Testis (tissue), 2 donors: ENCODE measurements at regions not wholly inside any gene's neighbourhood (a gene's known extent, or its start where the extent isn't known, plus 50 kb on each side); places are given as distances from the start of the nearest gene placed in this dataset.

Experiments
- DNase-seq: peaks from one replicate; pipeline ENCODE4 v3.0.0-alpha.2; 2019
- H3K27ac ChIP-seq, 2 donors: fragments of 200-600 bp; sonication (generic); one replicate each; pipeline ENCODE4 v1.5.1; 2019
- H3K27me3 ChIP-seq: fragments of 200-600 bp; sonication (generic); one replicate; pipeline ENCODE4 v1.5.1; 2019
- H3K36me3 ChIP-seq: fragments of 200-600 bp; sonication (generic); one replicate; pipeline ENCODE4 v1.5.1; 2017; ENCODE audit warnings: low read depth; ENCODE audit errors: missing control alignments
- H3K4me1 ChIP-seq: fragments of 200-600 bp; sonication (generic); one replicate; pipeline ENCODE4 v1.5.1; 2019
- H3K4me3 ChIP-seq, 2 donors: fragments of 200-600 bp; sonication (generic); one replicate each; pipeline ENCODE4 v1.5.1; 2017 to 2019
- H3K9me3 ChIP-seq: fragments of 200-600 bp; sonication (generic); one replicate; pipeline ENCODE4 v1.5.1; 2017
- CTCF ChIP-seq, 3 experiments: fragments of 450-650 bp in 2 of 3; fragments of 200-600 bp in 1 of 3; sonication (generic) in 1 of 3; IDR thresholded peaks; one replicate each; pipeline ENCODE4 v1.5.1; 2016 to 2019; ENCODE audit warnings: antibody characterized with exemption in 3 of 3, mild to moderate bottlenecking in 2 of 3, moderate library complexity in 1 of 3
- POLR2A ChIP-seq: fragments of 450-650 bp; IDR thresholded peaks from one replicate; pipeline ENCODE4 v1.6.1; 2017; ENCODE audit warnings: antibody characterized with exemption, mild to moderate bottlenecking, moderate library complexity
- WGBS, 2 donors: methylation state at CpG; one replicate each; pipeline ENCODE4 v1.1.5; 2018; 5-methylcytosine and 5-hydroxymethylcytosine counted together
- intact Hi-C: fragments of 100-400 bp; cut with DNase I; formaldehyde crosslinking; loops from one replicate; pipeline ENCODE4 v1.15.1; 2023; ENCODE audit warnings: low total_unique reads

DNA sequence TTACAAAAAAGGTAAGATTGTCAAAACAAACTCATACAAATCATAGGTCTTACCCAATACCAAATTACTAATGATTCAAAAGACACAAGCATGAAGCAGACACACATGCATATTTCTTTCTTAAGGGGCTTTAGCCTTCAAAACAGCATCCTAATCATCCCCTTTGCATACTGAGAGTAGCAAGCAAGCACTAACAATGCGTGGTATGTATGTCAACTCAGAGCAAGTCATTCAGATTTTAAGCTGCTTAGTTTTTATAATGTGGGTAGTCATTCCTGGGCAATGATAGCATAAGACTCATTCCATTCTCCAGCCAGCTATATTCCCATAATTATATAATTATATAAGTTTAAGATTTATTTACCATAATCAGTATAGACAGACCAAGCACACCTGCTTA lies 219.6 kb downstream of the DKK2 start:
- DNase-seq, result no peak
- H3K27ac ChIP-seq, result no peak overlapping the region
- H3K9me3 ChIP-seq, result no peaks in the 10 kb centered on the region
- no peaks in the 10 kb centered on the region for H3K4me1 ChIP-seq
- H3K36me3 ChIP-seq, result no peaks in the 10 kb centered on the region
- TF ChIP-seq CTCF (IDR thresholded peaks at IDR 0.05), result no peak
- no peak for TF ChIP-seq POLR2A
- 90 to 91% methylated on average over 1 of the region's 1 CpG for WGBS, 2 donors
- H3K4me3 ChIP-seq, result no peak overlapping the region
- intact Hi-C loops, result no loop called here
- H3K27me3 ChIP-seq, result no peaks in the 10 kb centered on the region

DNA sequence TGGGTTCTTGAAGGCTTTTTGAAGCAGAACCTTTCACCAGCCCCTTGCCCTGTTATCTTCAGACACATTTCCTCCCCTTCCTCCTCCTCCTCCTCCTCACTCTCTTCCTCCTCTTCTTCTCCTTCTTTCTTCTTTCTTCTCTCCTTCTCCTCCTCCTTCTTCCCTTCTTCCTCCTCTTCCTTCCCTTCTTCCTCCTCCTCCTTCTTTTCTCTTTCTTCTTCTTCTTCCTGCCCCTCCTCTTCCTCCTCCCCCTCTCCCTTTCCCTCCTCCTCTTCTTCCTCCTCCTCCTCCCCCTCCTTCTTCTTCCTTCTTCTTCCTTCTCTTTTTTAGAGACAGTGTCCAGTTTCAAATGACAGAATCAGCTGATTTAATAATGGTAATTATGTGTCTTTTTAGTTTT lies 226.0 kb downstream of the DKK2 start:
- no peak for DNase-seq
- no peak overlapping the region for H3K27ac ChIP-seq
- no peak overlapping the region for H3K4me3 ChIP-seq
- no peaks in the 10 kb centered on the region for H3K27me3 ChIP-seq
- H3K4me1 ChIP-seq, result no peaks in the 10 kb centered on the region
- no peak for TF ChIP-seq POLR2A
- no peak for TF ChIP-seq CTCF (IDR thresholded peaks at IDR 0.05)
- no peaks in the 10 kb centered on the region for H3K9me3 ChIP-seq
- intact Hi-C loops, result no loop called here
- H3K36me3 ChIP-seq, result no peaks in the 10 kb centered on the region

DNA sequence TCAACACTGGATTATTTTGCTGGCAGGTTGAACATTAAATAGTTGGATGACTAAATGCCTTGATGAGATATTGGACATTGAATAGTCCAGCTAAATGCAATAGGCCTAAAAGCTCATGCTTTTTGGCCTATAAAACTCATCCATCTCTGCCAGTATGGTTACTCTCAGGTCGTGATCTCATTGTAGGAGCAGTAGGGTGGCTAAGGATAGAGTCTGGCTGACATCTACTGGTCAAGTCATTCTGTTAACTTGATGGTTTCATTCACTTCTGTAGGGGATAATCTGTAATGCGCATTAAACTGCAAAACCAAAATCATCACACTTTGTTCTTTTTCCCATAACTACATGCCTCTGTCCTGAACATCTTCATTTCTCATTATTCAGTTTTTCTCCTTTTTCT lies 227.0 kb downstream of the DKK2 start:
- Histone ChIP-seq H3K27me3 (no peaks in the 10 kb centered on the region), H3K4me3 (no peak overlapping the region), H3K9me3 (no peaks in the 10 kb centered on the region), H3K4me1 (no peaks in the 10 kb centered on the region), H3K36me3 (no peaks in the 10 kb centered on the region), H3K27ac (no peak overlapping the region)
- no peak for TF ChIP-seq CTCF (IDR thresholded peaks at IDR 0.05)
- no peak for TF ChIP-seq POLR2A
- WGBS, 2 donors, result 60 to 78% methylated on average over 2 of the region's 2 CpGs
- intact Hi-C loops, result no loop called here
- peak; percentile 31 for DNase-seq

DNA sequence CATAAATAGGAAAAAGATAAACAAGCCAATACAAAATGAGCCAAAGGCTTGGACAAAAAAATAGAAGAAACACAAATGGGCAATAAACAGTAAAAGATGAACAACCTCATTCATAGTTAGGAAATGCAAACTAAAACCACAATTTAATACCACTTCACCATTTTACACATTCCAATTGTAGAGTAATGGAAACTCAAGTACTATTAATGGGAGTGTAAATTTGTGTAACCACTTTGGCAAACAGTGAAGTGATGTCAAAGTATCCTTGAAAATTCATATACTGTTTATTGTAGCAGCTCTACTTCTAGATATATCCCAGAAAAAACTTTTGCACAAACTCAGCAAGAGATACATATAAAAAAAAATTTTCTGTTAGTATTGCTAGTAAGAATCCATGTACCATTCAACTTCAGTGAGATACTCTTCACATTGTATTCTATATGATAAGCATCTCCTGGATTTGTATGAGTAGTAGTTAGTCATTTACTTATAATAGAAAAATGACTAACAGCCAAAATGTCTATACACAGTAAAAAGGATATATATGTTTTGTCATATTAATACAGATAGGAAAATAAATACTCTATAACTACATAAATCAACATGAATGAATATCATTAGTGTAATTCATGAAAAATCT lies 229.8 kb downstream of the DKK2 start:
- Histone ChIP-seq H3K36me3 (no peaks in the 10 kb centered on the region), H3K27ac (no peak overlapping the region), H3K27me3 (no peaks in the 10 kb centered on the region), H3K4me1 (no peaks in the 10 kb centered on the region), H3K9me3 (no peaks in the 10 kb centered on the region), H3K4me3 (no peak overlapping the region)
- TF ChIP-seq POLR2A (no peak), CTCF (IDR thresholded peaks at IDR 0.05) (no peak)
- intact Hi-C loops, result no loop called here
- no peak for DNase-seq

DNA sequence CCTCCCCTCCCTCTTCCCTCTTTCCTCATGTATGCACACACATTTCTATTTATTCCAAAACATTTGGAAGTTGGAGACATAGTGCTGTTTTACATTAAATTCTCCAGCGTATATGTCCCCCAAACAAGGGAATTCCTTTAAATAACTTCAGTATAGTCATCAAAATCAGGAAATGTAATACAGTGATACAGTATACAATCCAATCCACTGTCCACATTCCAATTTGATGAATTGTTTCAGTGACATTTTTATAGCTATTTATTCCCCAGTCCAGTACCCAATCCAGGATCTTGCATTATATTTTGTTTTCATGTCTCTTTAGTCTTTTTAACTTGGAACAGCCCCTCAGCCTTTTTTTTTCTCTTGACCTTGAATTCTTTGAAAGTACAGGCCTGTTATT lies 233.0 kb downstream of the DKK2 start:
- H3K27ac ChIP-seq, result no peak overlapping the region
- WGBS, 2 donors, result 71 to 72% methylated on average over 1 of the region's 1 CpG
- H3K9me3 ChIP-seq, result no peaks in the 10 kb centered on the region
- no peak overlapping the region for H3K4me3 ChIP-seq
- TF ChIP-seq POLR2A (no peak), CTCF (IDR thresholded peaks at IDR 0.05) (no peak)
- DNase-seq, result no peak
- H3K36me3 ChIP-seq, result no peaks in the 10 kb centered on the region
- no peaks in the 10 kb centered on the region for H3K27me3 ChIP-seq
- intact Hi-C loops, result no loop called here
- no peaks in the 10 kb centered on the region for H3K4me1 ChIP-seq
